Gastrocnemius medialis (tissue), 4 donors: ENCODE measurements at regions not wholly inside any gene's neighbourhood (a gene's known extent, or its start where the extent isn't known, plus 50 kb on each side); places are given as distances from the start of the nearest gene placed in this dataset.

ENCODE experiments used
- ATAC-seq, 2 donors: fragments of 150-250 bp; one replicate each; pipeline ENCODE4 v1.9.1; 2016
- DNase-seq, 2 donors: peaks; one replicate each; pipeline ENCODE4 v3.0.0-alpha.2; 2019
- H3K27ac ChIP-seq, 4 donors: fragments of 200-600 bp; sonication (generic); 1 replicate in 1 of 4; 2 replicates in 3 of 4; pipeline ENCODE4 v1.5.1; 2016 to 2018; ENCODE audit warnings: mild to moderate bottlenecking in 2 of 4, moderate library complexity in 1 of 4
- H3K27me3 ChIP-seq, 3 donors: fragments of 200-600 bp; sonication (generic) in 2 of 3; 1 replicate in 1 of 3; 2 replicates in 2 of 3; pipeline versions ENCODE4 v1.5.1 to v1.6.0; 2016 to 2019; ENCODE audit warnings: mild to moderate bottlenecking in 1 of 3, moderate library complexity in 1 of 3
- H3K36me3 ChIP-seq, 2 donors: fragments of 200-600 bp; sonication (generic) in 1 of 2; one replicate each; pipeline ENCODE4 v1.5.1; 2017 to 2018
- H3K4me1 ChIP-seq, 2 donors: fragments of 200-600 bp; sonication (generic) in 1 of 2; one replicate each; pipeline ENCODE4 v1.5.1; 2016 to 2017; ENCODE audit warnings: mild to moderate bottlenecking in 2 of 2
- H3K4me3 ChIP-seq, 4 donors: fragments of 200-600 bp; sonication (generic) in 3 of 4; 1 replicate in 1 of 4; 2 replicates in 3 of 4; pipeline ENCODE4 v1.5.1; 2016 to 2019; ENCODE audit warnings: mild to moderate bottlenecking in 2 of 4
- H3K9me3 ChIP-seq, 3 donors: fragments of 200-600 bp; sonication (generic) in 2 of 3; 1 replicate in 1 of 3; 2 replicates in 2 of 3; pipeline ENCODE4 v1.5.1; 2016 to 2019
- POLR2A ChIP-seq, 2 donors: fragments of 450-650 bp; IDR thresholded peaks; one replicate each; pipeline ENCODE4 v1.6.1; 2017; ENCODE audit warnings: antibody characterized with exemption in 2 of 2, mild to moderate bottlenecking in 2 of 2, moderate library complexity in 2 of 2
- in situ Hi-C, 4 donors: fragments of 200-750 bp; cut with MboI; loops; one replicate each; pipeline versions ENCODE4 v1.15.0 to v1.8.0; 2017; ENCODE audit warnings: low sequenced_read_pairs in 4 of 4
- intact Hi-C: fragments of 100-400 bp; cut with DNase I; formaldehyde crosslinking; loops from one replicate; pipeline ENCODE4 v1.15.1; 2023; ENCODE audit warnings: low total_unique reads
- TF ChIP-seq, protein P1 (sequence below), 5 experiments: fragments of 450-650 bp in 3 of 5; fragments of 200-600 bp in 2 of 5; sonication (generic) in 2 of 5; IDR thresholded peaks in 4 of 5; conservative IDR thresholded peaks in 1 of 5; 1 replicate in 4 of 5; 2 replicates in 1 of 5; pipeline ENCODE4 v1.5.1; 2016 to 2019; ENCODE audit warnings: antibody characterized with exemption in 5 of 5, mild to moderate bottlenecking in 3 of 5, moderate library complexity in 3 of 5

DNA sequence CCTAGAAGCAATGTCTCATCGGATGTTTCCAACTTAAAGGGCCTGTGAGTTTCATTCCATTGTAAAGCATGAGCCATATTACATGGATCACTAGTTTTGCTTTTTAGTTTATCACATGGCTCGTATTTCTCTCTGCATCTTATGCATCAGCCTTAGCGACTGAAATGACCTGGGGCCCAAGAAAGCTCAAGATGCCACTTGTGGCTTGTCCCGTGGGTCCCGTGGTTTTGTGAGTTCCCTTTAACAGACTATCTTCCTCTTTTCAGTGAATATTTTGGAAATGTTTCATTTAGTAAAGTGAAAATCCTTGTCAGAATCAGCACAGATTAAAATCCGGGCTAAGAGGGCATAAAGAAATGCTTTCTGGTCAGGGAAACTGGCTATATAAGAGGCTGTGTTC, 86.2 kb upstream of the PPM1H start:
- no peak for DNase-seq
- H3K9me3 ChIP-seq, result no peaks in the 10 kb centered on the region

DNA sequence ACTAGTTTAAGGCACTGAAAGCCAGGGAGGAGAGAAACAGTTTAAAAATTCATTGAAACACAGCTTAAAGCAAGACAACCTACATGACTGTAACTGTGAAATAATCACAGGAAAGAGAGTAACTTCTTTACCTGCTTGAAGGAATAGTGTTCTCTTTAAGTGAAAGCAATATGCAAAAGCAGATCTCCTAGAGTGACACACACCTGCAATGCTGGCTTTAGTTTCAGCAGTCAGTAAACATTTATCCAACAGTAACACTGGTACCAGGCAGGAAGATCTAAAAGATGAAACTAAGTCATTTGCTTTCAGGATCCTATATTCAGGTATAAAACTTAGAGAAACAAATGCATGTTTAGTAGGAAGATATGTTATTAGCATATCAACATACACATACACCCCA, 85.3 kb upstream of the PPM1H start:
- no peaks in the 10 kb centered on the region for H3K9me3 ChIP-seq
- ATAC-seq, result no peak
- no peak for TF ChIP-seq POLR2A (IDR thresholded peaks at IDR 0.05)
- TF ChIP-seq, protein P1, sequence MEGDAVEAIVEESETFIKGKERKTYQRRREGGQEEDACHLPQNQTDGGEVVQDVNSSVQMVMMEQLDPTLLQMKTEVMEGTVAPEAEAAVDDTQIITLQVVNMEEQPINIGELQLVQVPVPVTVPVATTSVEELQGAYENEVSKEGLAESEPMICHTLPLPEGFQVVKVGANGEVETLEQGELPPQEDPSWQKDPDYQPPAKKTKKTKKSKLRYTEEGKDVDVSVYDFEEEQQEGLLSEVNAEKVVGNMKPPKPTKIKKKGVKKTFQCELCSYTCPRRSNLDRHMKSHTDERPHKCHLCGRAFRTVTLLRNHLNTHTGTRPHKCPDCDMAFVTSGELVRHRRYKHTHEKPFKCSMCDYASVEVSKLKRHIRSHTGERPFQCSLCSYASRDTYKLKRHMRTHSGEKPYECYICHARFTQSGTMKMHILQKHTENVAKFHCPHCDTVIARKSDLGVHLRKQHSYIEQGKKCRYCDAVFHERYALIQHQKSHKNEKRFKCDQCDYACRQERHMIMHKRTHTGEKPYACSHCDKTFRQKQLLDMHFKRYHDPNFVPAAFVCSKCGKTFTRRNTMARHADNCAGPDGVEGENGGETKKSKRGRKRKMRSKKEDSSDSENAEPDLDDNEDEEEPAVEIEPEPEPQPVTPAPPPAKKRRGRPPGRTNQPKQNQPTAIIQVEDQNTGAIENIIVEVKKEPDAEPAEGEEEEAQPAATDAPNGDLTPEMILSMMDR (IDR thresholded peaks at IDR 0.05 in 4 of 5, conservative IDR thresholded peaks at IDR 0.05 in 1 of 5), result no peak
- no peak overlapping the region for H3K4me3 ChIP-seq
- H3K27me3 ChIP-seq, result no peaks in the 10 kb centered on the region
- in situ Hi-C loops (no loop called here), intact Hi-C loops (no loop called here)
- H3K36me3 ChIP-seq, result no peaks in the 10 kb centered on the region
- H3K4me1 ChIP-seq, result no peaks in the 10 kb centered on the region
- DNase-seq, result no peak
- H3K27ac ChIP-seq, result no peak overlapping the region

More for the DNA sequence above, 86.2 kb upstream of the PPM1H start:
- Histone ChIP-seq H3K27ac (no peak overlapping the region), H3K27me3 (no peaks in the 10 kb centered on the region), H3K36me3 (no peaks in the 10 kb centered on the region), H3K4me3 (no peak overlapping the region), H3K4me1 (no peaks in the 10 kb centered on the region)
- TF ChIP-seq, protein P1 (IDR thresholded peaks at IDR 0.05 in 4 of 5, conservative IDR thresholded peaks at IDR 0.05 in 1 of 5), result no peak
- no peak for TF ChIP-seq POLR2A (IDR thresholded peaks at IDR 0.05)
- intact Hi-C loops, result no loop called here
- in situ Hi-C loops, result no loop called here
- ATAC-seq, result no peak

DNA sequence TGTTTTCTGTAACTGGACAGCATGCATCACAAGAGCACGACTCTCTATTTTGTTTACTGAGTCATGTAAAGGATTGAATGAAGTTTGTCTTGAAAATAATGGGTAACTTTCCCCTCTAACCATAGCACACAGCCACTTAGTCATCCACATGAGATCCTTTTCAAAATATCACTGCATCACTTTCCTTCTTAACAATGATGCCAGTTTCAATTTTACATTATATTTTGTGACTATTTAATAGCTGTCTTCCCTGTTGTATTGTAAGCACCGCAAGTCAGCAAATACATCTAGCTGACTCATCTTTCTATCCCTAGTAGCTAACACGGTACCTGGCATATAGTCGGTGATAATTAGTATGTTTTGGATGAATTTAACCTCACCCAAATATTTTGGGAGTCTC, 83.3 kb upstream of the PPM1H start:
- in situ Hi-C loops, result no loop called here
- Histone ChIP-seq H3K9me3 (no peaks in the 10 kb centered on the region), H3K27ac (no peak overlapping the region), H3K36me3 (no peaks in the 10 kb centered on the region), H3K27me3 (no peaks in the 10 kb centered on the region), H3K4me3 (no peak overlapping the region), H3K4me1 (no peaks in the 10 kb centered on the region)
- ATAC-seq, result no peak
- TF ChIP-seq, protein P1 (IDR thresholded peaks at IDR 0.05 in 4 of 5, conservative IDR thresholded peaks at IDR 0.05 in 1 of 5), result no peak
- TF ChIP-seq POLR2A (IDR thresholded peaks at IDR 0.05), result no peak
- intact Hi-C loops, result no loop called here
- no peak for DNase-seq

DNA sequence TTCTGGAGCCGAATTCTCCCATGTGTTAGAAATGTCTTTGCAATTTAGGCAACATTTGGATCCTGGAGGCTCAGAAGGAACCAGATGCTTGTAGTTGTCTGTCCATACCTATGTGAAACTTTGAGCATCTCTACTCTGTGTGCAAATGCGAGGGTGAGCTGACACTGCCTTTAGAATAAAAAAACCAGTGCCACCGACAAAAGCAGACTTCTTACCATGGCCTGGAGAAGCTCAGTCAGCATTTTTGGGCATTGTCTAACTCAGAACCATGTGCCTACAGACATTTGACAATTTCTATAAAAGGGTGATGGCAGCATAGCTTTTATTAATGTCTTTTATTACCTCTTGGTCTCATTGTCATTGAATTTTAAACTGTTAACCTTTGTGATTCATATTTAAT, 78.4 kb upstream of the PPM1H start:
- ATAC-seq (no peak), DNase-seq (no peak)
- in situ Hi-C loops, result no loop called here
- H3K27ac ChIP-seq, result no peak overlapping the region
- no peaks in the 10 kb centered on the region for H3K27me3 ChIP-seq
- no peak overlapping the region for H3K4me3 ChIP-seq
- no peaks in the 10 kb centered on the region for H3K36me3 ChIP-seq
- no peaks in the 10 kb centered on the region for H3K4me1 ChIP-seq
- TF ChIP-seq, protein P1 (IDR thresholded peaks at IDR 0.05 in 4 of 5, conservative IDR thresholded peaks at IDR 0.05 in 1 of 5), result no peak
- TF ChIP-seq POLR2A (IDR thresholded peaks at IDR 0.05), result no peak
- intact Hi-C loops, result no loop called here
- H3K9me3 ChIP-seq, result no peaks in the 10 kb centered on the region

DNA sequence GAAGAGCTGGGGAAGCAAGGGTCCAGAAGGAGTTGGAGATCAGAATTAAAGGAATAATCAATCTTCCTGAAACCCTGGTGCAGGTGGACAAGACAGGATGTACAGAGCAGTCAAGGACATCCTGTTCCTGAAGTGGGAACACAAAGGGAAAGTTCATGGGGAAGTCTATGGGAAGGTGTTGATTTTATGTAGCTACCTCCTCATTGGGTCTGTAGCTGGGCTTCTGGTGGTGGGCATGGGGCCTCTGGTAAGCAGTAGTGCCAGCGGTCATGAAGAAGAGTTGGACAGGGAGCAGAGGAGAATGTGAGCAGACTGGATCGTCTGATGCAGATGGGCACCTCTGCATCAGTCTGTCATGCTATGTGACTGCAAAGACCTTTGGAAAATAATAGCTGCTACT, 75.7 kb upstream of the PPM1H start:
- TF ChIP-seq, protein P1 (IDR thresholded peaks at IDR 0.05 in 4 of 5, conservative IDR thresholded peaks at IDR 0.05 in 1 of 5), result no peak
- no peak for TF ChIP-seq POLR2A (IDR thresholded peaks at IDR 0.05)
- Histone ChIP-seq H3K27me3 (no peaks in the 10 kb centered on the region), H3K27ac (no peak overlapping the region), H3K36me3 (no peaks in the 10 kb centered on the region), H3K4me3 (no peak overlapping the region), H3K4me1 (no peaks in the 10 kb centered on the region), H3K9me3 (no peaks in the 10 kb centered on the region)
- in situ Hi-C loops (no loop called here), intact Hi-C loops (no loop called here)
- ATAC-seq (no peak), DNase-seq (no peak)
